BJ (cell line): ENCODE measurements at regions not wholly inside any gene's neighbourhood (a gene's known extent, or its start where the extent isn't known, plus 50 kb on each side); places are given as distances from the start of the nearest gene placed in this dataset.

Experiments
- CTCF ChIA-PET: fragments of 350-600 bp; formaldehyde crosslinking; extraction: SDS; loops from one replicate; lab custom pipeline; 2021; ENCODE audit warnings: antibody characterized with exemption, inconsistent platforms; lab: Yijun Ruan, JAX
- POLR2A ChIA-PET: fragments of 300-600 bp; sonication (Branson Sonifier 250); formaldehyde crosslinking; extraction: SDS; loops from one replicate; lab custom pipeline; 2021; ENCODE audit warnings: antibody characterized with exemption; lab: Charles Lee
- DNase-seq: peaks from one replicate; pipeline ENCODE4 v3.0.0-alpha.2; 2011; ENCODE audit warnings: low read depth
- H3K27me3 ChIP-seq: 2 replicates; pipeline ENCODE4 v1.6.0; 2011; ENCODE audit warnings: low read length; ENCODE audit not compliant: control insufficient read depth, insufficient read depth
- H3K36me3 ChIP-seq: 2 replicates; pipeline ENCODE4 v1.5.1; 2011; ENCODE audit warnings: low read length; ENCODE audit not compliant: control insufficient read depth, insufficient read depth
- H3K4me3 ChIP-seq: 2 replicates; pipeline ENCODE4 v1.5.1; 2011; ENCODE audit warnings: low read depth, mild to moderate bottlenecking, control low read depth, low read length
- TF ChIP-seq, protein P1 (sequence below): IDR thresholded peaks from 2 replicates; pipeline ENCODE4 v1.5.1; 2011; ENCODE audit warnings: low read depth, mild to moderate bottlenecking, control low read depth, inconsistent platforms, low read length, moderate library complexity; ENCODE audit not compliant: insufficient read depth

GRCh38 chr10:3510741-3511140, 274.3 kb downstream of the KLF6 start:
- TF ChIP-seq, protein P1, sequence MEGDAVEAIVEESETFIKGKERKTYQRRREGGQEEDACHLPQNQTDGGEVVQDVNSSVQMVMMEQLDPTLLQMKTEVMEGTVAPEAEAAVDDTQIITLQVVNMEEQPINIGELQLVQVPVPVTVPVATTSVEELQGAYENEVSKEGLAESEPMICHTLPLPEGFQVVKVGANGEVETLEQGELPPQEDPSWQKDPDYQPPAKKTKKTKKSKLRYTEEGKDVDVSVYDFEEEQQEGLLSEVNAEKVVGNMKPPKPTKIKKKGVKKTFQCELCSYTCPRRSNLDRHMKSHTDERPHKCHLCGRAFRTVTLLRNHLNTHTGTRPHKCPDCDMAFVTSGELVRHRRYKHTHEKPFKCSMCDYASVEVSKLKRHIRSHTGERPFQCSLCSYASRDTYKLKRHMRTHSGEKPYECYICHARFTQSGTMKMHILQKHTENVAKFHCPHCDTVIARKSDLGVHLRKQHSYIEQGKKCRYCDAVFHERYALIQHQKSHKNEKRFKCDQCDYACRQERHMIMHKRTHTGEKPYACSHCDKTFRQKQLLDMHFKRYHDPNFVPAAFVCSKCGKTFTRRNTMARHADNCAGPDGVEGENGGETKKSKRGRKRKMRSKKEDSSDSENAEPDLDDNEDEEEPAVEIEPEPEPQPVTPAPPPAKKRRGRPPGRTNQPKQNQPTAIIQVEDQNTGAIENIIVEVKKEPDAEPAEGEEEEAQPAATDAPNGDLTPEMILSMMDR: no peak
- Histone ChIP-seq H3K27me3 (no peaks in the 10 kb centered on the region; the same call in 1 of the 2 replicates), H3K36me3 (no peaks in the 10 kb centered on the region), H3K4me3 (no peak overlapping the region)
- DNase-seq: no peak
- POLR2A ChIA-PET: no interaction called here
- CTCF ChIA-PET: no interaction called here

GRCh38 chr10:3509355-3509754, 275.7 kb downstream of the KLF6 start:
- no peak for DNase-seq
- TF ChIP-seq, protein P1: no peak
- CTCF ChIA-PET: no interaction called here
- H3K27me3 ChIP-seq: no peaks in the 10 kb centered on the region; the same call in 1 of the 2 replicates
- POLR2A ChIA-PET: no interaction called here
- no peaks in the 10 kb centered on the region for H3K36me3 ChIP-seq
- no peak overlapping the region for H3K4me3 ChIP-seq

- H3K4me3 ChIP-seq: no peak overlapping the region
- H3K36me3 ChIP-seq: no peaks in the 10 kb centered on the region
- POLR2A ChIA-PET: no interaction called here
- TF ChIP-seq, protein P1: no peak
- no peaks in the 10 kb centered on the region; the same call in 1 of the 2 replicates for H3K27me3 ChIP-seq
- CTCF ChIA-PET: interaction anchor here (1.0 kb wide), 1 partner anchor 32 kb away, joined by 3 read pairs; no protein-coding TSS in a partner anchor
- DNase-seq: no peak
These were observed 281.7 kb downstream of the KLF6 start for GRCh38 chr10:3503299-3503698.

DNA sequence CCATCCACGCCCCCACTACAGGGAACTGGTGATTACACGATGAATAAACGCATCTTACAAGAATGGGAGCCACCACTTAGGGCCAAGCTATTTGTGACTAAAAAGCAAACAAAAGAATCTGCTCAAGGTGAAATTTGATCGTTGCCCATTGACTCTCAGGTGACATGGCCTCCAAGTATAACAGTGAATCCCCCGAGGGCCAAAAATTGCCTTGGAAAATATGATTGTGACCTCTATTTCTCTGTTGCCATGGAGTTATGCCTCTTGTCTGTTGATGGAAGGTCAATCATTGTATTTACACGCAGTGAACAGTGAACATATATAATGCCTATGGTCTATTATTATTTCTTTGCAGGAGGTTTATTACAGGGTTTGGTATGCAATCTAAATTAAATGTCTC, 282.3 kb downstream of the KLF6 start:
- TF ChIP-seq, protein P1: no peak
- no peaks in the 10 kb centered on the region; the same call in 1 of the 2 replicates for H3K27me3 ChIP-seq
- ChIA-PET POLR2A (no interaction called here), CTCF (no interaction called here)
- DNase-seq: no peak
- no peak overlapping the region for H3K4me3 ChIP-seq
- H3K36me3 ChIP-seq: no peaks in the 10 kb centered on the region

GRCh38 chr10:3500408-3500856, 284.6 kb downstream of the KLF6 start:
- Histone ChIP-seq H3K27me3 (no peaks in the 10 kb centered on the region), H3K36me3 (no peaks in the 10 kb centered on the region), H3K4me3 (no peak overlapping the region)
- DNase-seq: no peak
- CTCF ChIA-PET: no interaction called here
- POLR2A ChIA-PET: no interaction called here
- TF ChIP-seq, protein P1: no peak
